Stimulated activated CD4-positive, alpha-beta T cell treated with anti-CD3 and anti-CD28 coated beads, Interleukin-2, amount 100 ng/mL, for 24 hours (primary cell): ENCODE measurements at regions not wholly inside any gene's neighbourhood (a gene's known extent, or its start where the extent isn't known, plus 50 kb on each side); places are given as distances from the start of the nearest gene placed in this dataset.
"Not testable (repeated sequence)": the region's sequence is repeated elsewhere in the genome, so short reads cannot be mapped to it uniquely, and the experiment has no call there.

Source experiments
- DNase-seq, 2 donors: peaks; one replicate each; pipeline ENCODE4 v3.0.0-alpha.2; 2020

DNA sequence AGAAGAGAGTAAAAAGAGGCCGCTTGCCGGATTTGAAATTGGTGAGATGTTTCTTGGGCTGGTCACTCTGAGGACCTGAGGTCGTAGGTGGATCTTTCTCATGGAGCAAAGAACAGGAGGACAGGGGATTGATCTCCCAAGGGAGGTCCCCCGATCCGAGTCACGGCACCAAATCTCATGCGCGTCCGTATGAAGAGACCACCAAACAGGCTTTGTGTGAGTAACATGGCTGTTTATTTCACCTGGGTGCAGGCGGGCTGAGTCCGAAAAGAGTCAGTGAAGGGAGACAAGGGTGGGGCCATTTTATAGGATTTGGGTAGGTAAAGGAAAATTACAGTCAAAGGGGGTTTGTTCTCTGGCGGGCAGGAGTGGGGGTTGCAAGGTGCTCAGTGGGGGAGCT is 803.6 kb upstream of the ID2 start:
- not testable (repeated sequence) for DNase-seq

DNA sequence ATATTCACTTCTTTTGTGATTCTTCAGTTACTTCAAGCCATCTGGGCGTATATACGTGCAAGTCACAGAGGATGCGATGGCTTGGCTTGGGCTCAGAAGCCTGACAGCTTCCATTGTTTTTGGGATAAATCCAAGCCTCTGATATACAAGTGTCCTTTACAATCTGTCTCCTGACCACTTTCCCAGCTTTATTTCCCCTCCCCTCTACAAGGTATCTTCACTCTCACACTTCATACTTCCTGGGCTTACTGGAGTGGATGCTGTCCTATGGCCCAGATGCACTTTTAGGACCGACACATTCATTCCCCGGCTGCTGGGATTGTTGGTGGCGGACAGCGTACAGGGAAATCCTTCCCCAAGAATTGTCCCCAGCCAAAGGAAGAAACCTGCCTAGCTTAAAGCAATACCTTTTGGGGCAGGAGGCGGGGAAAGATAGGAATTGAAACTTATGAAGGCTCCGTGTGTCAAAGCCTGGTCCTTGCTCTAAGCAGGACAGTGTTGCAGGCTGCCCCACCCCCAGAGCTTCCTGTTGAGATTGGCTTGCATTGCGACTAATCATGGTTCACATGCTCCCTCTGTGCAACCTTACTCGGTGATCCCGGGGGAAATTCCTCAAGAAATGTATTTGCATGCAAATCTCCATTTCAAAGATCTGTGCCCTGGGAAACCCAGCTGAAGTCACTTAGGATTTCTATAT is 802.9 kb upstream of the ID2 start:
- DNase-seq, result no peak

DNA sequence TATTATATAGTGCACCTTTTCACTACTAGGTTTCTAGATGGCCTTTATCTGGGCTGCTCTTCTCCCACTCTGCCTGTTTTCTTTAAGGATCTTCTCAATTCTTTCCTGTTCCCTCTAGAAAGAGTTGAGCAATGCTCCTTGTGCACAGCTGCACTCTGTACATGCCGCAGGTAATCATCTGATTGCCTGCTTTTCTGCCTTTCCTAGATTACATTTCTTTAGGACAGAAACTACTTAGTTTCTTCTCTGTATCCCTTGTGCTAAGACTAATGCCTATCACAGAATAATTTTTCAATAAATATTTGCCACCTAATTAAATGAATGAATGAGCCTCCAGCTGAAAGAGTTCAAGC is 802.4 kb upstream of the ID2 start:
- no peak for DNase-seq

DNA sequence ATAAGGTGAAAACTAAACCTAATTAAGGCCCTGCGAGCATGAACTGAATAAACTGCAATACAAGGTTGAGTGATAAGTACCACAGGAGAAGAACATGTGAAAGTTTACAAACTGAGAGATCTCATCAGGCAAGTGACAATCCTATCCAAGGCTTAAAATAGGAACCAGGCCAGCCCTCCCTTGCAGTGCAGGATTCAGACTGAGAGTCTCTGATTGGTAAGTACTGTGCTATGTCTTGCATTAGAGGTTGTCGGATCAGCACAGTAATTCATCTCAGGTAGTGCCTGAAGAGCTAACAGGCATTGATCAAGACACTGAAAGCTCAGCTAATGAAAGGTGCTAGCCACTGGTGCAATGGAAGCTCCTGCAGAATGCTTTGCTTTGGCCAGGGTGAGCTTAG is 801.7 kb upstream of the ID2 start:
- DNase-seq, result no peak

- no peak for DNase-seq
Measured at GRCh38 chr2:7880566-7880965, 801.3 kb upstream of the ID2 start.

DNA sequence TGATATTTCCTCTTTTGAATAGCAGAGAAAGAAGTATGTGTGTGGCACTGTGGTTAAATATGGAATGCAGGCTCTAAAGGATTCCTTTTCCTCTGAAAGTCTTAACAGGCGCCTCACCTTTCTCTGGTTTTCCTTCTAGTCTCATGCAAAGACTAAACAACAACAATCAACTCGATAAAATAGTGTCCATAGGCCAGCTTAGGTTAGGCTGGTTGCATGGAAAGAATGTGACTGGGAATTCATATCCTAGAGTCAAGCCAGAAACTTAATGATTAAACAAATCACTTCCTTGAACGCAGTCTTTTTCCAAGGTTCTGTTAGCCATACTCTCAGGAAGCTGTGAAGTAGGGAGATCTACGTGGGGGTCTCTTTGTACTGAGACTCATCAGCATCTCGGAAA is 800.8 kb upstream of the ID2 start:
- DNase-seq, result no peak

- no peak for DNase-seq
Measured at GRCh38 chr2:7881466-7881865, 800.4 kb upstream of the ID2 start.

DNA sequence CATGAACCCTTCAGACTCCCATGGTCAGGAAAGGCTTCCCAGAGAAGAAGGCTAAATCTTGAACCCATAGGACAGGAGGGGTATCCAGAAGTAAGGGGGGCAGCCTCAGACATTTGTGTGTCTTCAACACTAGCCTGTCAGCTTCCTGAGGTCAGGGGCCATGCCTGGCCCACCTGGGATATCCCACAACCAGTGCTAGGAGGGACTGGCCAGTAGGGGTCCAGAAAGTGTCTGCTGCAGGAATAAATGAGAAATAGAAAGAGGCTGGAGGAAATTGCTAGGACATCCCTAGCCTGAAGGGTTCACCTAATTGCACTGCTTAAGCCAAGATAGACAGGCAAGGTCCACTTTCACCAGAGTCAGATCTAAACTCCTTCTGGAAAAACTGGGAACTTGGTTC is 799.6 kb upstream of the ID2 start:
- DNase-seq, result no peak

- DNase-seq, result no peak
Measured at GRCh38 chr2:7884338-7884737, 797.5 kb upstream of the ID2 start.

- no peak for DNase-seq
Measured at GRCh38 chr2:7886666-7887065, 795.2 kb upstream of the ID2 start.

- no peak for DNase-seq
Measured at GRCh38 chr2:7887441-7887840, 794.4 kb upstream of the ID2 start.

DNA sequence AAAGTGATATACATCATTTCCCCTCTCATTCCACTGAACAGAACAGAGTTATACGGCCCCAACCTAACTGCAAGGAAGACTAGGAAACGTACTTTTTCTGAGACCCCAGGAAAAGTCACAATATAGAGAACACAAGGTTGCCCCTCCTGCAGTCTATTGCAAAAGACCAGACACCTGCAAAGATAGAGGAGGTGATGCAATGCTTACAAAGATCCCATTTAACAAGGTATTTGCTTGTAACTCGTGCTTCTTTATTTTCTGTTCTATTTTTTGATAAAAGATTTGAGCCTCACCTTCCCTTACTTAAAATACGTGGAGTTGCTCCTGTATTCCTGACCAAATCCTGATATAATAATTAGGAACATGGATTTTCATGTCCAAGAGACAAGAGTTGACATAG is 793.0 kb upstream of the ID2 start:
- no peak for DNase-seq

- DNase-seq, result no peak
Measured at GRCh38 chr2:7891312-7891711, 790.5 kb upstream of the ID2 start.

GRCh38 chr2:7895289-7895688 is 786.6 kb upstream of the ID2 start:
- DNase-seq, result no peak

DNA sequence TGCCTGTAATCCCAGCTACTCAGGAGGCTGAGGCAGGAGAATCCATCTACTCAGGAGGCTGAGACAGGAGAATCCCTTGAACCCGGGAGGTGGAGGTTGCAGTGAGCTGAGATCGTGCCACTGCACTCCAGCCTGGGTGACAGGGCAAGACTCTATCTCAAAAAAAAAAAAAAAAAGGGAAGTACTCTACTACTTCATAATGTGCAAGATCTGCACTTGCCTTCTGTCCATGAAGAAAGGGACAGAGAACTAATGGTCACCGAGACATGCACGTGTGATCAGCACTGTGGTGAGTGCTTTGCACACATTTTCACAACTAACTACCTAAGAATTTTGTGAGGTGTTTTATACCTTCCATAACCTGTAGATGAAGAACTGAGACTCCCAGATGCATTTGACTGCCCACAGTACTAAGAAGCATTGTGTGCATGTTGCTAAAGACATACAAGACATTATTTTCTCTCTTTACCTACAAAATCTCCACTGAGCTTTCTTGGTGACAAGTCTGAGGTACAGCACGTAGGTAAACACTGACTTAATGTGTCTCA is 784.8 kb upstream of the ID2 start:
- DNase-seq, result no peak

DNA sequence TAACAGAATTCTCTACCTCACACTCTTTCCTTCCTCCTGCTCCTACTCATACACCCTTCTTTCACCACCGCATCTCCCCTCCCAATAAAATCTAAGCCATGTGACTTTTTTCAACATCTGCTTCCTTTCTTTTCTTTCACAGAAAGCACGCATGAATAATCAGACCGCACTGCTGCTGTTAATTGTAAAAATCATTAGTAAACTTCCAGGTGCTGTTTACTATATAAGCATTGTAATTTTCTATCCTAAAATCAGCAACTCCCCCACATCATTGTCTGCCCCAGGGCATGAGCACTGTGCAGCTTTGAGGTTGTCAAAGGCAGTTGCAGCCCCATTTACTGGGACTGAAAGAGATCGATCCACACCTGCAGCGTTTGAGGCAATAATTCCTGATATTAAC is 782.6 kb upstream of the ID2 start:
- no peak for DNase-seq

DNA sequence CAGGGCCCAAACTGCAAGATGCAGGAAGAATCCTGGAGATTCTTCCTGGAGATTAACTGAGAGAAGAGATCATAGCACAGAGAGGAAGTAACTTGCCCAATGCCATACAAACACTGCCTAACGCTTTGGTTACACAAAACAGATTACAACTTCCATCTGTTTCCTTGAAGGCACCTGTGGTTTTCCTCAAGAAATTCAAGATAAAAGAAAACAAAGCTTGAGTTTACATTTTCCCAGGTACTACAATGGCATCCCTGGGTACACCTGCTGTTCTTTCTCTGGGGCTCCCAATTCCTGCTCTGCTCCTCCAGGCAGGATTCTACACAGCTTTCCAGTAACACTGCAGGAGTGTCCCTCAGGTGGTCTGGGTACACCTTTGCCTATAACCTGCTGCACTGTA is 781.9 kb upstream of the ID2 start:
- no peak for DNase-seq

DNA sequence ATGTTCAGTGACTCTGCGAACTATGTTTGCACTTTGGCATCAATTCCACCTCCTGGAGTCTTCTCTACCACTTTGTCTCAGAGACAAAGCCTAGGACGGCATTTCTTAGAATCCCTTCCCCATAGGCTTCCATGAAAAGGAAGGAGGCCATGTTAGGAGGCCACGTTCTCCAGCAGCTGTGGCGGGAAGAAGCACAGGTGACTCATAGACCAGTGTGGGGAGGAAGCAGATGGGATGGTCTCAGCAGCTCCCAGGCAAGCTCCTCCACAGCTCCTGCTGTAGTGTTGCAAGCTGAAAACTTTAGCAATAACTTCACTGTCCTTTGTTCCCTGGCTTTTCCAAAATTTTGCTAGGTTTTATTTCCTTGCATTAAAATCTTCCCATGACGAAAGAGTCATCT is 781.3 kb upstream of the ID2 start:
- DNase-seq, result no peak

GRCh38 chr2:7902251-7902765 is 779.5 kb upstream of the ID2 start:
- DNase-seq, result no peak

DNA sequence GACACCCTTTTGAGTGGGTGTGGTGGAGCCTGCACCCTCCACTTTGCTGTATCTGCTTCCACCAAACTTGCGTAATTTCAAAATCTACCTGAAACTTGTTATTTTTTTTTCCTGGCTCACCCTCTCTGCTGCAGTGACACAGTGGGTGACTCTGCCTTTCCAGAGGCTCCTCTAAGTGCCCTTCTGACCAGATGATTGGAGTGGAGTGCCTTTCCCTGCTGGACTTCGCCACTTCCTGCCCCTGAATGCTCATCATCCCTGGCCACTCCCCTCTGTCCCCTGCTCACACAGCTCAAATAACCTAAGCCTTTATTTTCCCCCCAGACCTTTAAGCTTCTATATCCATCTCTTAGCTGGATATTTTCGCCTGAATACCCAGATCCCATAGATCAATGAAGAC is 777.5 kb upstream of the ID2 start:
- DNase-seq, result no peak

DNA sequence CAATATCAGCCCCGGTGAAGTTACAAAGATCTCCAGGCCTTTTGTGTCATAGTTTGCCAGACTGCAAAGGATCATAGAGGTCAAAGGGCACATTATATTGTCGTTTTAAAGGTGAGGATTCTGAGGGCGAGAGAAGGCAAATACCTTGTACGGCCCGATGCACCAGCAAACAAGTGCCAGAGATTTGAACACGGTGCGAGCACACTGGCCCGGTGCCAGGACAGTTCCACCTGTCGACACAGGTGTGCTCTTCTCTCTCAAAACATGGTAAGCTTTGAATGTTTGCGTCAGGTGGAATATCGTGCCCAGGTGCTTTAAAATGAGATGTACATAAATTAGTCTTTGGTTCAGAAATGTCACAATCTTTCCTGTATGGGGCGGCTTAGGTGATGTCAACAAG is 776.1 kb upstream of the ID2 start:
- no peak for DNase-seq

- DNase-seq, result no peak
Measured at GRCh38 chr2:7906431-7906830, 775.4 kb upstream of the ID2 start.

GRCh38 chr2:7907041-7907440 is 774.8 kb upstream of the ID2 start:
- DNase-seq, result no peak

DNA sequence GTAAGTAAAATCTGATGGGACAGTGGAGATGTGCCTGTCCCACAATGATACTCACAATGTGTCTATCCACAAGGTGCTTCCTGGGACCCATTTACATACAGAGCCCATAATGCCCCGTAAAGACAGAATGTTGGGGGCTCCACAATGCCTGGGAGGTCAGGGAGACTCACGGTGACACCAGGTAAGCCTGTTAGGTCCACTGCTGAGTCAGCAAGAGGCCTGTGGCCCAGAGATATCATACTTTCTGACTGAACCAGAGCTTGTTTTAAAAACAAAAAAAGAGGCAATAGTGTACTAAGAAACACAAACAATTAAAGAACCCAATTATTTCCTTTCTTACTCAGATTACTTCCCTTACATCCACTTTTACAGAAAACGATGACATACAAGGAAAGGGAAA is 771.1 kb upstream of the ID2 start:
- no peak for DNase-seq

DNA sequence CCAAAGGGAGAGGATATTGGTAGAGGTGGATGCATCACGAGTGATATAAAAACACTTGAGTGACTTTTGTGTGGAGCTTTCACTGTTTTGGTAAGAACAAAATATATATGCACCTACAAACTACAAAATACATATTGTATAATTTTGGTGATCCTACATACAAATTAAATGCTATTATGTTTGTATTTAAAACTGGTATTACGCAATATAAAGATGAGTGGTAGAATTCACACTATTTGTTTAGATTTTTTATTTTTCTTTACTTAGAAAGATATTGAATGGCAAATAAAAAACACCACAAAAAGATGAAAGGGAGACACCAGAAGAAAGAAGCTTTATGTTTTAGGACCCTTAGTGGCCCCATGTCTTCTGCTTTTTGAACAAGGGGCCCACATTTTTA is 770.7 kb upstream of the ID2 start:
- DNase-seq, result no peak
